OCI-LY1 (cell line): ENCODE measurements at regions not wholly inside any gene's neighbourhood (a gene's known extent, or its start where the extent isn't known, plus 50 kb on each side); places are given as distances from the start of the nearest gene placed in this dataset.

Source experiments
- H2AFZ ChIP-seq: fragments of 200-600 bp; sonication (generic), shearing (Covaris generic); 2 replicates; pipeline ENCODE4 v1.6.0; 2014; ENCODE audit warnings: antibody characterized with exemption, mild to moderate bottlenecking, low read length
- H3F3A ChIP-seq: fragments of 200-600 bp; sonication (generic), shearing (Covaris generic); 2 replicates; pipeline ENCODE4 v1.6.0; 2014; ENCODE audit warnings: mild to moderate bottlenecking, antibody characterized with exemption, low read length, moderate library complexity; ENCODE audit not compliant: insufficient read depth
- H3K27ac ChIP-seq: fragments of 200-600 bp; sonication (generic); 2 replicates; pipeline ENCODE4 v1.5.1; 2014; ENCODE audit warnings: low read length, mixed run types, mild to moderate bottlenecking, low read depth; ENCODE audit not compliant: poor library complexity, severe bottlenecking
- H3K27me3 ChIP-seq: fragments of 200-600 bp; sonication (generic); 2 replicates; pipeline ENCODE4 v1.6.0; 2014; ENCODE audit warnings: antibody characterized with exemption, mild to moderate bottlenecking, low read length, moderate library complexity; ENCODE audit not compliant: insufficient read depth
- H3K36me3 ChIP-seq: fragments of 200-600 bp; sonication (generic); 2 replicates; pipeline ENCODE4 v1.6.1; 2014; ENCODE audit warnings: mild to moderate bottlenecking, antibody characterized with exemption, low read length, moderate library complexity, mixed read lengths; ENCODE audit not compliant: insufficient read depth
- H3K4me1 ChIP-seq: fragments of 200-600 bp; sonication (generic); 2 replicates; pipeline ENCODE4 v1.5.1; 2014; ENCODE audit warnings: mild to moderate bottlenecking, low read length, moderate library complexity; ENCODE audit not compliant: insufficient read depth, severe bottlenecking
- H3K4me2 ChIP-seq: fragments of 200-600 bp; sonication (generic), shearing (Covaris generic); 2 replicates; pipeline ENCODE4 v1.6.1; 2014; ENCODE audit warnings: low read length
- H3K4me3 ChIP-seq: fragments of 200-600 bp; sonication (generic); 2 replicates; pipeline ENCODE4 v1.5.1; 2014; ENCODE audit warnings: low read length, low read depth, mild to moderate bottlenecking, mixed read lengths; ENCODE audit not compliant: poor library complexity, severe bottlenecking
- H3K79me2 ChIP-seq: fragments of 200-600 bp; shearing (Covaris generic); 2 replicates; pipeline ENCODE4 v1.6.1; 2016; ENCODE audit warnings: mixed run types, low read length, mixed read lengths; ENCODE audit not compliant: insufficient read depth
- H3K9ac ChIP-seq: fragments of 200-600 bp; sonication (generic), shearing (Covaris generic); 2 replicates; pipeline ENCODE4 v1.6.1; 2014; ENCODE audit warnings: mild to moderate bottlenecking, low read length, mixed read lengths
- H3K9me2 ChIP-seq: fragments of 200-600 bp; sonication (generic), shearing (Covaris generic); 2 replicates; pipeline ENCODE4 v1.6.1; 2014; ENCODE audit warnings: low read depth, mild to moderate bottlenecking, low read length, mixed read lengths
- H3K9me3 ChIP-seq: fragments of 200-600 bp; shearing (Covaris generic); 2 replicates; pipeline ENCODE4 v1.6.1; 2014; ENCODE audit warnings: low read length, mixed read lengths
- H4K20me1 ChIP-seq: fragments of 200-600 bp; sonication (generic), shearing (Covaris generic); 2 replicates; pipeline ENCODE4 v1.6.0; 2016; ENCODE audit warnings: mild to moderate bottlenecking, low read length; ENCODE audit not compliant: insufficient read depth
- EZH2 ChIP-seq: fragments of 200-600 bp; sonication (generic), shearing (Covaris generic); IDR thresholded peaks from 2 replicates; pipeline ENCODE4 v1.8.0; 2017; ENCODE audit warnings: borderline replicate concordance, mixed run types, mild to moderate bottlenecking, antibody characterized with exemption, low read length, moderate library complexity, mixed read lengths
- TF ChIP-seq, protein P1 (sequence below): fragments of 200-600 bp; sonication (generic), shearing (Covaris generic); IDR thresholded peaks from 2 replicates; pipeline ENCODE4 v1.5.1; 2017; ENCODE audit warnings: mild to moderate bottlenecking, antibody characterized with exemption, low read length, moderate library complexity, mixed read lengths

DNA sequence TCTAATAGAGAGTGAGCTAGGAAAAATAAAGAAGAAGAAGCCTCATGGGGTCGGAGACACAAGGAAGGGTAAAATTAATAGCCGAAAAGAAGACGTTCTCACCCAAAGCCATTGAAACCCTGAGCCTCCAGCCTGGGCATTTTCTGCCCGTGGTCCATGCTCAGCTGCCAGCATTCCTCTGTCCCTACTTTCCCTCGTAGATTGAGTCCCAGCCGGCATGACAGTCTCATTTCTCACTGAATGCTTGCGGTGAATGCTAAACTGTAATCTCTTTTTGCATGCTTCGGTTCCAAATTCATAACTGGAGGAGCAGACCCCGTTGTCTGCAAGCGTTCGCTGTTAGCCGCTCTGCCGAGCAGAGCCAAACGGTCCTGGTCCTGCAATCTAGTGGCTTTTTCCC lies 54.0 kb upstream of the COX10 start:
- H3K27me3 ChIP-seq: no peaks in the 10 kb centered on the region
- no peaks in the 10 kb centered on the region for H3K4me1 ChIP-seq
- H3K9me2 ChIP-seq: no peaks in the 10 kb centered on the region
- H3K79me2 ChIP-seq: no peaks in the 10 kb centered on the region
- no peak overlapping the region for H2AFZ ChIP-seq
- H3K27ac ChIP-seq: no peak overlapping the region
- no peaks in the 10 kb centered on the region for H3K36me3 ChIP-seq
- H3K4me3 ChIP-seq: no peak overlapping the region
- no peak overlapping the region for H3K4me2 ChIP-seq
- no peaks in the 10 kb centered on the region for H3K9me3 ChIP-seq
- no peaks in the 10 kb centered on the region for H3F3A ChIP-seq
- H3K9ac ChIP-seq: no peak overlapping the region
- TF ChIP-seq, protein P1, sequence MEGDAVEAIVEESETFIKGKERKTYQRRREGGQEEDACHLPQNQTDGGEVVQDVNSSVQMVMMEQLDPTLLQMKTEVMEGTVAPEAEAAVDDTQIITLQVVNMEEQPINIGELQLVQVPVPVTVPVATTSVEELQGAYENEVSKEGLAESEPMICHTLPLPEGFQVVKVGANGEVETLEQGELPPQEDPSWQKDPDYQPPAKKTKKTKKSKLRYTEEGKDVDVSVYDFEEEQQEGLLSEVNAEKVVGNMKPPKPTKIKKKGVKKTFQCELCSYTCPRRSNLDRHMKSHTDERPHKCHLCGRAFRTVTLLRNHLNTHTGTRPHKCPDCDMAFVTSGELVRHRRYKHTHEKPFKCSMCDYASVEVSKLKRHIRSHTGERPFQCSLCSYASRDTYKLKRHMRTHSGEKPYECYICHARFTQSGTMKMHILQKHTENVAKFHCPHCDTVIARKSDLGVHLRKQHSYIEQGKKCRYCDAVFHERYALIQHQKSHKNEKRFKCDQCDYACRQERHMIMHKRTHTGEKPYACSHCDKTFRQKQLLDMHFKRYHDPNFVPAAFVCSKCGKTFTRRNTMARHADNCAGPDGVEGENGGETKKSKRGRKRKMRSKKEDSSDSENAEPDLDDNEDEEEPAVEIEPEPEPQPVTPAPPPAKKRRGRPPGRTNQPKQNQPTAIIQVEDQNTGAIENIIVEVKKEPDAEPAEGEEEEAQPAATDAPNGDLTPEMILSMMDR: no peak
- TF ChIP-seq EZH2: no peak
- H4K20me1 ChIP-seq: no peaks in the 10 kb centered on the region

DNA sequence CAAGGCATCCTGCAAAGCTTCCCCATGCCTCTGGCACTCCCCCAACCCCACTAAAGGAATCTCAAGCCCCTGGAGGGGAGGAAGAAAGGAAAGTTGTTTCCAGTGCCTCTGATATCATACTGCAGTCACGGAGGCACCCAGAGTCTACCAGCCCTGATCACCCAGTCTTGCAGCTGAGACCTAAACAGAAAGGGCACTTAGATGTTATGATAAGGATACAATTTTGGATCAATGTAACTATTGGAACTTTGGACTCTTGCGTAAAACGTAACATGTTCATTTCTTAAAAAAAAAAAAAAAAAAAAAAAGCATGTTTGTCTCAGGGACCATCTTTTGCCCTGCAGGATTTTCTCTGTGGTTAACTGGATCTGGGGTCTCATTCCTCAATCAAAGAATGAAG lies 52.4 kb upstream of the COX10 start:
- Histone ChIP-seq H3K4me3 (no peak overlapping the region), H3K36me3 (no peaks in the 10 kb centered on the region), H3K27me3 (no peaks in the 10 kb centered on the region), H2AFZ (no peak overlapping the region), H3F3A (no peaks in the 10 kb centered on the region), H3K4me2 (no peak overlapping the region), H3K79me2 (no peaks in the 10 kb centered on the region), H3K9ac (no peak overlapping the region), H3K9me3 (no peaks in the 10 kb centered on the region), H3K9me2 (no peaks in the 10 kb centered on the region), H3K4me1 (no peaks in the 10 kb centered on the region), H4K20me1 (no peaks in the 10 kb centered on the region), H3K27ac (no peak overlapping the region)
- TF ChIP-seq EZH2: no peak
- TF ChIP-seq, protein P1: no peak

DNA sequence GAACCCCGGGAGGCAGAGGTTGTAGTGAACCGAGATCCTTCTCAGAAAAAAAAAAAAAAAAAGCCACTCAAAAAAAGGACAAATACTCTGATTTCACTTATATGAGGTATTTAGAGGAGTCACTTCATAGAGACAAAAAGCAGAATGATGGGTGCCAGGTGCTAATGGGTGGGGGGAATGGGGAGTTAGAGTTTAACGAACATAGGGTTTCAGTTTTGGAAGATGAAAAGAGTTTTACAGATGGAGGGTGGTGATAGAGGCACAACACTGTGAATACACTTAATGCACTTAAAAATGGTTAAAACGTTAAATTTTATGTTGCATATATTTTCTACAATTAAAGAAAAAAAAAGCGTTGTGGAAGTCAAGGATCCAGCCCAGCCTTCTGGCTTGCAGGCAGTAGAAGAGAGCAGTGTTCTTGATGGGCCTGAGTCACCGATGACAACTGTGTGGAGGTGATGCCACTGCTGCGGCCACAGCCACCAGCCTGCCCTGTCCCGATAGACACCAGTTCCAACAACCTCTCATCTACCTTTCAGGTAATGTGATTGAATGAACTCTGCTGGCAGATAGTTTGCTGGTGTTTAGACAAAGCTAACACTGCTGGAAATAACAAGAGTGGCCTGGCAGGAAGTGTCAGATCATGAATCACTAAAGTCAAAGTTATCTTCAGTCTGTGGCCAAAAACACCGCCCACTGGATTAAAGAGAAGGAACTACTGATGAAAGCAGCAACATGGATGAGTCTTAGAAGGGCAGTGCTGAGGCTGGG lies 49.9 kb upstream of the COX10 start:
- no peak overlapping the region for H3K9ac ChIP-seq
- no peaks in the 10 kb centered on the region for H3K4me1 ChIP-seq
- no peak overlapping the region for H3K27ac ChIP-seq
- no peak overlapping the region for H3K4me2 ChIP-seq
- no peaks in the 10 kb centered on the region for H4K20me1 ChIP-seq
- TF ChIP-seq, protein P1: no peak
- H3F3A ChIP-seq: no peaks in the 10 kb centered on the region
- no peaks in the 10 kb centered on the region for H3K27me3 ChIP-seq
- no peaks in the 10 kb centered on the region for H3K9me3 ChIP-seq
- H3K79me2 ChIP-seq: no peaks in the 10 kb centered on the region
- no peak overlapping the region for H2AFZ ChIP-seq
- no peak overlapping the region for H3K4me3 ChIP-seq
- no peaks in the 10 kb centered on the region for H3K9me2 ChIP-seq
- H3K36me3 ChIP-seq: no peaks in the 10 kb centered on the region
